Liver (tissue), 3 donors: ENCODE measurements at regions not wholly inside any gene's neighbourhood (a gene's known extent, or its start where the extent isn't known, plus 50 kb on each side); places are given as distances from the start of the nearest gene placed in this dataset.

Experiments
- CTCF ChIP-seq: fragments of 150-350 bp; IDR thresholded peaks from 2 replicates; pipeline ENCODE4 v1.5.1; 2017; ENCODE audit warnings: improper control_type of control experiment, low read depth, low read length; ENCODE audit not compliant: missing input control
- EGR1 ChIP-seq, 2 donors: IDR thresholded peaks; 2 replicates each; pipeline ENCODE4 v1.6.1; 2016 to 2018; ENCODE audit warnings: antibody characterized with exemption in 2 of 2, low read depth in 2 of 2
- JUND ChIP-seq, 2 donors: IDR thresholded peaks; 2 replicates each; pipeline ENCODE4 v1.6.1; 2016; ENCODE audit warnings: antibody characterized with exemption in 2 of 2
- RAD21 ChIP-seq, 2 donors: IDR thresholded peaks; 2 replicates each; pipeline ENCODE4 v1.6.1; 2016; ENCODE audit warnings: antibody characterized with exemption in 2 of 2, mild to moderate bottlenecking in 2 of 2
- REST ChIP-seq: IDR thresholded peaks from 2 replicates; pipeline ENCODE4 v1.6.1; 2016; ENCODE audit warnings: antibody characterized with exemption, mild to moderate bottlenecking
- RXRA ChIP-seq, 2 donors: IDR thresholded peaks; 2 replicates each; pipeline ENCODE4 v1.6.1; 2017 to 2018; ENCODE audit warnings: antibody characterized with exemption in 2 of 2, mild to moderate bottlenecking in 1 of 2
- SP1 ChIP-seq: IDR thresholded peaks from 2 replicates; pipeline ENCODE4 v1.6.1; 2018; ENCODE audit warnings: antibody characterized with exemption, mild to moderate bottlenecking
- TAF1 ChIP-seq: conservative IDR thresholded peaks from 2 replicates; pipeline ENCODE4 v1.6.1; 2016; ENCODE audit warnings: antibody characterized with exemption, mild to moderate bottlenecking
- YY1 ChIP-seq: IDR thresholded peaks from 2 replicates; pipeline ENCODE4 v1.6.1; 2016; ENCODE audit warnings: antibody characterized with exemption, mild to moderate bottlenecking
- ZBTB33 ChIP-seq: IDR thresholded peaks from 2 replicates; pipeline ENCODE4 v1.6.1; 2016; ENCODE audit warnings: antibody characterized with exemption
- donor health status: healthy.
- donor health status: healthy.

GRCh38 chr15:87747087-87747486 lies 509.5 kb downstream of the NTRK3 start:
- TF ChIP-seq CTCF (no peak), YY1 (no peak), ZBTB33 (no peak), REST (no peak), SP1 (no peak), JUND (IDR thresholded peaks at IDR 0.05) (no peak), RAD21 (IDR thresholded peaks at IDR 0.05) (no peak), TAF1 (no peak), EGR1 (IDR thresholded peaks at IDR 0.05; ENCODE audit: low read depth in 2 of 2) (no peak), RXRA (IDR thresholded peaks at IDR 0.05) (no peak)
